ENCODE measurements at regions not wholly inside any gene's neighbourhood (a gene's known extent, or its start where the extent isn't known, plus 50 kb on each side); places are given as distances from the start of the nearest gene placed in this dataset.

DNA sequence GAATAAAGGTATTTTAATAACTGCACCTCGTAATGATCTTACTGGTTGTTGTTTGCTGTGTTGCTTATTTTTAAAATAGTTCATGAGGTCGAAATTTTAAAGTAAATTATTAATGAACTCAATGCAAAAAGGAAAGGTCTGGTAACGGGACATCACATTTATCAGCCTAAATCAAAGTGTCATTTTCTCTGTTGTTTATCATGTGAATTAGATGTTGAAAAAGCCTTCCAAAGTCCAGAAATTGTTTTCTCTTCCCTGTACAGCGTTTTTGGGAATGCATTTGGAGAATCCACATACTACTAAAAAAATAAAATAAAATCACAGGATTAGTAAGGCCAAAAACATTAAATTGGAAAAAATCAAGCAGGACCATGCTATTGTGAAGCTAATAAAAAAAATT, 339.2 kb upstream of the NECTIN3 start:
- no peak for ATAC-seq (ENCODE audit: low FRiP score in 2 of 2)

DNA sequence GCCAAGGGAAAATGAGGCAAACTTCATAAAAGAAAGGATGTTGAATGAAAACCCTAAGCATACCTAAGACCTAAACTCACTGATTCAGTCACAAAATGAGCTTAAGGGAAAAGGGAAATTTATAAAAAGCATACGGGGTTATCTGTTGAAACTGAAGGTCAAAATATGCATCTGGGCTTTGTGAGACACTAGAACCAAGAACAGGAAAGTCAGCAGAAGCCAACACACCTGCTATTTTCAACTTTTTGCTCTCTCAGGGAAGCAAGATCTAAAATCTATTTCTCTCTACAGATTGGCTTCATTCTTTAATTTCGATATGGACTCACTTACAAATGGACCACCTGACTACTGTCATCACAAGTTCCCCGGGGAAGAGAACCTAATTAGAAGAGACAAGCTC, 338.6 kb upstream of the NECTIN3 start:
- Histone ChIP-seq H3K36me3 (no peaks in the 10 kb centered on the region), H3K9me3 (no peaks in the 10 kb centered on the region), H3K4me1 (no peaks in the 10 kb centered on the region), H3K4me3 (no peak overlapping the region), H3K27ac (no peak overlapping the region), H3K27me3 (no peaks in the 10 kb centered on the region)
- TF ChIP-seq, protein P1, sequence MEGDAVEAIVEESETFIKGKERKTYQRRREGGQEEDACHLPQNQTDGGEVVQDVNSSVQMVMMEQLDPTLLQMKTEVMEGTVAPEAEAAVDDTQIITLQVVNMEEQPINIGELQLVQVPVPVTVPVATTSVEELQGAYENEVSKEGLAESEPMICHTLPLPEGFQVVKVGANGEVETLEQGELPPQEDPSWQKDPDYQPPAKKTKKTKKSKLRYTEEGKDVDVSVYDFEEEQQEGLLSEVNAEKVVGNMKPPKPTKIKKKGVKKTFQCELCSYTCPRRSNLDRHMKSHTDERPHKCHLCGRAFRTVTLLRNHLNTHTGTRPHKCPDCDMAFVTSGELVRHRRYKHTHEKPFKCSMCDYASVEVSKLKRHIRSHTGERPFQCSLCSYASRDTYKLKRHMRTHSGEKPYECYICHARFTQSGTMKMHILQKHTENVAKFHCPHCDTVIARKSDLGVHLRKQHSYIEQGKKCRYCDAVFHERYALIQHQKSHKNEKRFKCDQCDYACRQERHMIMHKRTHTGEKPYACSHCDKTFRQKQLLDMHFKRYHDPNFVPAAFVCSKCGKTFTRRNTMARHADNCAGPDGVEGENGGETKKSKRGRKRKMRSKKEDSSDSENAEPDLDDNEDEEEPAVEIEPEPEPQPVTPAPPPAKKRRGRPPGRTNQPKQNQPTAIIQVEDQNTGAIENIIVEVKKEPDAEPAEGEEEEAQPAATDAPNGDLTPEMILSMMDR (IDR thresholded peaks at IDR 0.05) = no peak
- TF ChIP-seq POLR2AphosphoS5 (IDR thresholded peaks at IDR 0.05) (no peak), POLR2A (IDR thresholded peaks at IDR 0.05) (no peak), EP300 (IDR thresholded peaks at IDR 0.05) (no peak)
- ATAC-seq (ENCODE audit: low FRiP score in 2 of 2) (no peak), DNase-seq (no peak)
- 85 to 86% methylated on average over 3 of the region's 3 CpGs for WGBS, 2 donors

More for the DNA sequence above, 339.2 kb upstream of the NECTIN3 start:
- H3K4me1 ChIP-seq = no peaks in the 10 kb centered on the region
- no peak overlapping the region for H3K4me3 ChIP-seq
- H3K27ac ChIP-seq = no peak overlapping the region
- no peaks in the 10 kb centered on the region for H3K27me3 ChIP-seq
- no peak for TF ChIP-seq EP300 (IDR thresholded peaks at IDR 0.05)
- no peak for TF ChIP-seq POLR2A (IDR thresholded peaks at IDR 0.05)
- WGBS, 2 donors = 69 to 70% methylated on average over 4 of the region's 4 CpGs
- H3K36me3 ChIP-seq = no peaks in the 10 kb centered on the region
- no peak for DNase-seq
- no peaks in the 10 kb centered on the region for H3K9me3 ChIP-seq

DNA sequence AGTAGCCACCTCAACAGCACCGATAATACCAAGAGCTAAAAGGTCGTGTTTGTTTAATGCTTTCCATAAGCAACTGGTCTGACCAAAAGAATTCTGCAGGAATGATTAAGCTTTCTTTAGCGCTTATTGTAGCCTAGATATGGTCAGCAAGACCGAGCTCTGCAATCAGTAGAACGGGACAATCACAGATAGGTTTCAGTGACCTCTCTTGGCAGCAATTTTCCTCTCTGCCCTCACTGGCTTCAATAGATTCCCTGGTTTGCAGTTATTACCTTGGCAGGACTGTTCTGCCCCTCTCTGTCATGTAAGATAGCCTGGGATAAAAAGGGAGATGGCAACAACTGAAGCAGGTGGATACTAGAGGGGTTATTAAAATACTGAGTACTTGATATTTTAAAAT, 337.1 kb upstream of the NECTIN3 start:
- Histone ChIP-seq H3K9me3 (no peaks in the 10 kb centered on the region), H3K4me3 (no peak overlapping the region), H3K27ac (no peak overlapping the region), H3K36me3 (no peaks in the 10 kb centered on the region), H3K27me3 (no peaks in the 10 kb centered on the region), H3K4me1 (no peaks in the 10 kb centered on the region)
- 69 to 83% methylated on average over 5 of the region's 5 CpGs for WGBS, 2 donors
- ATAC-seq (ENCODE audit: low FRiP score in 2 of 2) (no peak), DNase-seq (no peak)
- TF ChIP-seq POLR2AphosphoS5 (IDR thresholded peaks at IDR 0.05) (no peak), POLR2A (IDR thresholded peaks at IDR 0.05) (no peak), EP300 (IDR thresholded peaks at IDR 0.05) (no peak)
- TF ChIP-seq, protein P1 (IDR thresholded peaks at IDR 0.05) = no peak

DNA sequence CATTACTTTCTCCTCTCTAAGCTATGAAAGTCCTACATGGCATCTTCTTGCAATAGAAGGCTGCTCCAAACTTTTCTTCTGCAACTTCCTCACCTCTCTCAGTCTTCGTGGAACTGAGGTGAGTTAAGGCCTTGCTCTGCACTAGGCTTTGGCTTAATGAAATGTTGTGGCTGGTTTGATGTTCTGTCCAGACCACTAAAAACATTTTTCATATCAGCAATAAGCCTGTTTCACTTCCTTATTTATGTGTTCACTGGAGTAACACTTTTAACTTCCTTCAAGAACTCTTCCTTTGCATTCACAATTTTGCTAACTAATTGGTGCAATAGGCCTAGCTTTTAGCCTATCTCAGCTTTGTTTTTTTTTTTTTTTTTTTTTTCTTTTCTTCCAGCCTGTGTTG, 335.3 kb upstream of the NECTIN3 start:
- Histone ChIP-seq H3K4me3 (no peak overlapping the region), H3K27me3 (no peaks in the 10 kb centered on the region), H3K27ac (no peak overlapping the region), H3K36me3 (no peaks in the 10 kb centered on the region), H3K4me1 (no peaks in the 10 kb centered on the region), H3K9me3 (no peaks in the 10 kb centered on the region)
- ATAC-seq (ENCODE audit: low FRiP score in 2 of 2) (no peak), DNase-seq (no peak)
- TF ChIP-seq, protein P1 (IDR thresholded peaks at IDR 0.05) = no peak
- no peak for TF ChIP-seq EP300 (IDR thresholded peaks at IDR 0.05)
- WGBS, 2 donors = 32 to 41% methylated on average over 1 of the region's 1 CpG

DNA sequence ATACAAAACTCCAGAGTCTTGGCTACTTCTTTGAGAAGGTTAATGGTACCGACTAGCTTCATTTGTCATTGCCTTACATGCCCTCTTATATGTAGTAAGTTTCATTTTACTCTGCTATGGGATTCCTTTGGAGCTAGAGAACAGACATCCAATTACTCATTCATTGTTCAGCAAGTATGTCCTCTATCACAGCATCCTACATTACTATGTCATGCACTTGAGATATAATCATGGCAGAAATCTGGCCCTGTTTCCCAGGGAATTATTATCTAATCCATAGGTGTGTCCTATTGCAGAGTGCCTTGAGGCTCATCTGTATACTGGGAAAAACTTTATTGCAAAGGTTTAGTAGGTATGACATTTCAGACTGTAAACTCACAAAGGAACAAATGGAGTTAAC, 333.1 kb upstream of the NECTIN3 start:
- no peak for ATAC-seq (ENCODE audit: low FRiP score in 2 of 2)
- no peak for TF ChIP-seq POLR2A (IDR thresholded peaks at IDR 0.05)
- no peak for TF ChIP-seq EP300 (IDR thresholded peaks at IDR 0.05)
- TF ChIP-seq, protein P1 (IDR thresholded peaks at IDR 0.05) = no peak
- TF ChIP-seq POLR2AphosphoS5 (IDR thresholded peaks at IDR 0.05) = no peak
- Histone ChIP-seq H3K4me3 (no peak overlapping the region), H3K9me3 (no peaks in the 10 kb centered on the region), H3K27ac (no peak overlapping the region), H3K27me3 (no peaks in the 10 kb centered on the region), H3K36me3 (no peaks in the 10 kb centered on the region), H3K4me1 (no peaks in the 10 kb centered on the region)
- 90 to 96% methylated on average over 1 of the region's 1 CpG for WGBS, 2 donors
- no peak for DNase-seq
